H9 (cell line): ENCODE measurements at regions not wholly inside any gene's neighbourhood (a gene's known extent, or its start where the extent isn't known, plus 50 kb on each side); places are given as distances from the start of the nearest gene placed in this dataset.

Experiments
- DNase-seq: peaks from one replicate; pipeline ENCODE4 v3.0.0-alpha.2; 2017
- H2AFZ ChIP-seq: one replicate; pipeline ENCODE4 v1.6.1; 2013; ENCODE audit warnings: mild to moderate bottlenecking, low read length, control low read depth, moderate library complexity
- H2AK5ac ChIP-seq: 2 replicates; pipeline ENCODE4 v1.6.1; 2013; ENCODE audit warnings: low read length, control low read depth, mixed read lengths; ENCODE audit not compliant: insufficient read length
- H2BK120ac ChIP-seq: one replicate; pipeline ENCODE4 v1.6.1; 2013; ENCODE audit warnings: low read depth, mild to moderate bottlenecking, low read length, control low read depth, inconsistent platforms; ENCODE audit not compliant: poor library complexity, severe bottlenecking
- H2BK12ac ChIP-seq: 2 replicates; pipeline ENCODE4 v1.6.1; 2013; ENCODE audit warnings: low read length, control low read depth, mixed read lengths, low read depth; ENCODE audit not compliant: insufficient read length
- H2BK15ac ChIP-seq: 2 replicates; pipeline ENCODE4 v1.6.1; 2013; ENCODE audit warnings: low read depth, low read length, control low read depth
- H2BK20ac ChIP-seq: one replicate; pipeline ENCODE4 v1.6.1; 2013; ENCODE audit warnings: low read depth, mild to moderate bottlenecking, low read length, control low read depth, inconsistent platforms; ENCODE audit not compliant: poor library complexity, severe bottlenecking
- H2BK5ac ChIP-seq: 2 replicates; pipeline ENCODE4 v1.6.1; 2013; ENCODE audit warnings: low read length, control low read depth, mixed read lengths; ENCODE audit not compliant: insufficient read length
- H3K14ac ChIP-seq: 2 replicates; pipeline ENCODE4 v1.6.1; 2013; ENCODE audit warnings: low read length, control low read depth; ENCODE audit not compliant: insufficient read depth
- H3K18ac ChIP-seq: 2 replicates; pipeline ENCODE4 v1.6.1; 2013; ENCODE audit warnings: low read depth, mild to moderate bottlenecking, mixed read lengths, low read length, control low read depth; ENCODE audit not compliant: insufficient read length
- H3K23ac ChIP-seq: 2 replicates; pipeline ENCODE4 v1.6.1; 2013; ENCODE audit warnings: low read length, control low read depth, mixed read lengths, low read depth; ENCODE audit not compliant: insufficient read length
- H3K23me2 ChIP-seq: 2 replicates; pipeline ENCODE4 v1.6.1; 2013; ENCODE audit warnings: low read depth, mild to moderate bottlenecking, mixed read lengths, low read length, control low read depth; ENCODE audit not compliant: insufficient read length, poor library complexity, severe bottlenecking
- H3K27ac ChIP-seq: 2 replicates; pipeline ENCODE4 v1.5.1; 2013; ENCODE audit warnings: low read length, control low read depth, mixed read lengths, low read depth; ENCODE audit not compliant: insufficient read length
- H3K27me3 ChIP-seq: 2 replicates; pipeline ENCODE4 v1.6.1; 2013; ENCODE audit warnings: low read length, control low read depth, inconsistent platforms; ENCODE audit not compliant: insufficient read depth
- H3K4ac ChIP-seq: 2 replicates; pipeline ENCODE4 v1.6.1; 2013; ENCODE audit warnings: low read depth, mild to moderate bottlenecking, control low read depth, inconsistent platforms, low read length, moderate library complexity
- H3K4me1 ChIP-seq: 2 replicates; pipeline ENCODE4 v1.6.1; 2013; ENCODE audit warnings: low read length, control low read depth, inconsistent platforms; ENCODE audit not compliant: insufficient read depth
- H3K4me2 ChIP-seq: 2 replicates; pipeline ENCODE4 v1.6.1; 2013; ENCODE audit warnings: low read length, control low read depth, mixed read lengths; ENCODE audit not compliant: insufficient read length, insufficient read depth
- H3K56ac ChIP-seq: 2 replicates; pipeline ENCODE4 v1.6.1; 2013; ENCODE audit warnings: low read depth, mild to moderate bottlenecking, mixed read lengths, low read length, control low read depth; ENCODE audit not compliant: insufficient read length
- H3K79me1 ChIP-seq: 2 replicates; pipeline ENCODE4 v1.6.1; 2013; ENCODE audit warnings: low read depth, mild to moderate bottlenecking, moderate library complexity, low read length, control low read depth, inconsistent platforms; ENCODE audit not compliant: insufficient read depth, poor library complexity, severe bottlenecking
- H3K79me2 ChIP-seq: 2 replicates; pipeline ENCODE4 v1.6.1; 2013; ENCODE audit warnings: low read length, control low read depth, inconsistent platforms; ENCODE audit not compliant: insufficient read depth
- H3K9ac ChIP-seq: 2 replicates; pipeline ENCODE4 v1.6.1; 2013; ENCODE audit warnings: low read length, control low read depth, mixed read lengths; ENCODE audit not compliant: insufficient read length; ENCODE audit errors: extremely low read depth
- H3K9me3 ChIP-seq: one replicate; pipeline ENCODE4 v1.6.1; 2013; ENCODE audit warnings: low read depth, low read length, inconsistent platforms; ENCODE audit not compliant: control insufficient read depth
- H3T11ph ChIP-seq: one replicate; pipeline ENCODE4 v1.6.1; 2013; ENCODE audit warnings: mild to moderate bottlenecking, low read length, control low read depth, inconsistent platforms
- H4K20me1 ChIP-seq: one replicate; pipeline ENCODE4 v1.6.1; 2013; ENCODE audit not compliant: control insufficient read depth, insufficient read length, insufficient read depth
- H4K5ac ChIP-seq: 2 replicates; pipeline ENCODE4 v1.6.1; 2013; ENCODE audit warnings: low read depth, mild to moderate bottlenecking, mixed read lengths, low read length, control low read depth; ENCODE audit not compliant: insufficient read length
- H4K8ac ChIP-seq: replicated peaks from 2 replicates; pipeline ENCODE4 v1.6.1; 2013; ENCODE audit warnings: low read length, control low read depth, mixed read lengths, low read depth; ENCODE audit not compliant: insufficient read length
- H4K91ac ChIP-seq: 2 replicates; pipeline ENCODE4 v1.6.1; 2013; ENCODE audit warnings: low read depth, mild to moderate bottlenecking, moderate library complexity, mixed read lengths, low read length, control low read depth; ENCODE audit not compliant: insufficient read length
- H3K27ac Mint-ChIP-seq, 3 experiments: 2 replicates in 2 of 3; 3 replicates in 1 of 3; pipeline ENCODE4 v1.8.0; 2020 to 2021; ENCODE audit warnings: mixed read lengths in 3 of 3, mild to moderate bottlenecking in 1 of 3, moderate library complexity in 1 of 3
- H3K27me3 Mint-ChIP-seq: 2 replicates; pipeline ENCODE4 v1.8.0; 2021; ENCODE audit warnings: low read depth, mild to moderate bottlenecking, moderate library complexity, mixed read lengths
- H3K36me3 Mint-ChIP-seq, 3 experiments: 2 replicates in 2 of 3; 3 replicates in 1 of 3; pipeline ENCODE4 v1.8.0; 2020 to 2021; ENCODE audit warnings: low read depth in 3 of 3, mixed read lengths in 3 of 3; ENCODE audit not compliant: insufficient read depth in 1 of 3
- H3K4me1 Mint-ChIP-seq, 2 experiments: 2 replicates each; pipeline ENCODE4 v1.8.0; 2020; ENCODE audit warnings: mixed read lengths in 2 of 2
- H3K4me3 Mint-ChIP-seq, 2 experiments: 2 replicates in 1 of 2; 3 replicates in 1 of 2; pipeline ENCODE4 v1.8.0; 2020 to 2021; ENCODE audit warnings: mild to moderate bottlenecking in 2 of 2, mixed read lengths in 2 of 2, moderate library complexity in 1 of 2
- H3K9me3 Mint-ChIP-seq, 2 experiments: 2 replicates in 1 of 2; 3 replicates in 1 of 2; pipeline ENCODE4 v1.8.0; 2020; ENCODE audit warnings: mild to moderate bottlenecking in 2 of 2, mixed read lengths in 2 of 2, moderate library complexity in 1 of 2
- TF ChIP-seq, protein P1 (sequence below): fragments of 200-600 bp; sonication (generic); conservative IDR thresholded peaks from 3 replicates; pipeline ENCODE4 v1.8.0; 2021; ENCODE audit warnings: antibody characterized with exemption, mild to moderate bottlenecking

DNA sequence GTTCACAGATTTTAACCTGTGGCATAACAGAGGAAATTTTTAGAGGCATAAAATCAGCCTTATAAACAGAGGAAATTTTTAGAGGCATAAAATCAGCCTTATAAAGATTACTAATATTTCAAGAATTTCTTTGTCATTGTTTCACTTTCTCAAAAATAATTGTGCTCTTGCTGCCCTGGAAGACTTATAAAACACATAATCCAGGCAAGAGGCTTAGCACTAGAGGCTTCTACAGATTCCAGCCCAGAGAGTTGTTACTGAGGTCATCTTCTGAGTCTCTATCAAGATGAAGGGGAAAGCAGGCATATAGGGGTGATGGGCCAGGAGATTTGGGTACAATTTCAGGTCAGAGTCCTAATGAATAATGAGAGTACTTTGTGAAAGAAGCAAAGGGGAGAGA lies 85.7 kb downstream of the RFPL4B start:
- H2BK15ac ChIP-seq = no peak overlapping the region
- no peaks in the 10 kb centered on the region for H3K79me2 ChIP-seq
- Mint-ChIP-seq H3K4me1 (peaks cover 3 to 5% of the 10 kb centered on the region in 2 experiments), H3K9me3 (no peaks in the 10 kb centered on the region), H3K27ac (no peak overlapping the region), H3K27me3 (no peaks in the 10 kb centered on the region; the same call in 1 of the 2 replicates), H3K4me3 (no peak overlapping the region), H3K36me3 (no peaks in the 10 kb centered on the region)
- no peak overlapping the region for H2AK5ac ChIP-seq
- no peak overlapping the region for H3K18ac ChIP-seq
- no peaks in the 10 kb centered on the region for H3K79me1 ChIP-seq
- no peak overlapping the region for H3K9ac ChIP-seq
- H4K20me1 ChIP-seq = no peaks in the 10 kb centered on the region
- no peak overlapping the region for H3K27ac ChIP-seq
- H3K27me3 ChIP-seq = no peaks in the 10 kb centered on the region
- no peak overlapping the region for H4K5ac ChIP-seq
- no peak overlapping the region for H4K91ac ChIP-seq
- no peak overlapping the region for H2BK5ac ChIP-seq
- no peaks in the 10 kb centered on the region for H3K9me3 ChIP-seq
- no peaks in the 10 kb centered on the region for H3K23me2 ChIP-seq
- H2BK120ac ChIP-seq = no peak overlapping the region
- TF ChIP-seq, protein P1, sequence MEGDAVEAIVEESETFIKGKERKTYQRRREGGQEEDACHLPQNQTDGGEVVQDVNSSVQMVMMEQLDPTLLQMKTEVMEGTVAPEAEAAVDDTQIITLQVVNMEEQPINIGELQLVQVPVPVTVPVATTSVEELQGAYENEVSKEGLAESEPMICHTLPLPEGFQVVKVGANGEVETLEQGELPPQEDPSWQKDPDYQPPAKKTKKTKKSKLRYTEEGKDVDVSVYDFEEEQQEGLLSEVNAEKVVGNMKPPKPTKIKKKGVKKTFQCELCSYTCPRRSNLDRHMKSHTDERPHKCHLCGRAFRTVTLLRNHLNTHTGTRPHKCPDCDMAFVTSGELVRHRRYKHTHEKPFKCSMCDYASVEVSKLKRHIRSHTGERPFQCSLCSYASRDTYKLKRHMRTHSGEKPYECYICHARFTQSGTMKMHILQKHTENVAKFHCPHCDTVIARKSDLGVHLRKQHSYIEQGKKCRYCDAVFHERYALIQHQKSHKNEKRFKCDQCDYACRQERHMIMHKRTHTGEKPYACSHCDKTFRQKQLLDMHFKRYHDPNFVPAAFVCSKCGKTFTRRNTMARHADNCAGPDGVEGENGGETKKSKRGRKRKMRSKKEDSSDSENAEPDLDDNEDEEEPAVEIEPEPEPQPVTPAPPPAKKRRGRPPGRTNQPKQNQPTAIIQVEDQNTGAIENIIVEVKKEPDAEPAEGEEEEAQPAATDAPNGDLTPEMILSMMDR = no peak
- no peak overlapping the region for H3K4ac ChIP-seq
- H3T11ph ChIP-seq = no peak overlapping the region
- no peak overlapping the region for H3K56ac ChIP-seq
- no peaks in the 10 kb centered on the region; the same call in 1 of the 2 replicates for H3K4me1 ChIP-seq
- no peak overlapping the region for H3K14ac ChIP-seq
- H2BK20ac ChIP-seq = no peak overlapping the region
- no peak overlapping the region for H3K23ac ChIP-seq
- no peak overlapping the region for H4K8ac ChIP-seq
- H2BK12ac ChIP-seq = no peak overlapping the region
- H2AFZ ChIP-seq = no peak overlapping the region
- no peak for DNase-seq
- H3K4me2 ChIP-seq = no peak overlapping the region
